GM19023 (cell line): ENCODE measurements at regions not wholly inside any gene's neighbourhood (a gene's known extent, or its start where the extent isn't known, plus 50 kb on each side); places are given as distances from the start of the nearest gene placed in this dataset.

Source experiments
- ATAC-seq: cut with Tn5 transposase; IDR thresholded peaks from one replicate; pipeline ENCODE4 v1.9.1; 2021; ENCODE audit warnings: mild to moderate bottlenecking, moderate library complexity; ENCODE audit not compliant: unreplicated experiment

DNA sequence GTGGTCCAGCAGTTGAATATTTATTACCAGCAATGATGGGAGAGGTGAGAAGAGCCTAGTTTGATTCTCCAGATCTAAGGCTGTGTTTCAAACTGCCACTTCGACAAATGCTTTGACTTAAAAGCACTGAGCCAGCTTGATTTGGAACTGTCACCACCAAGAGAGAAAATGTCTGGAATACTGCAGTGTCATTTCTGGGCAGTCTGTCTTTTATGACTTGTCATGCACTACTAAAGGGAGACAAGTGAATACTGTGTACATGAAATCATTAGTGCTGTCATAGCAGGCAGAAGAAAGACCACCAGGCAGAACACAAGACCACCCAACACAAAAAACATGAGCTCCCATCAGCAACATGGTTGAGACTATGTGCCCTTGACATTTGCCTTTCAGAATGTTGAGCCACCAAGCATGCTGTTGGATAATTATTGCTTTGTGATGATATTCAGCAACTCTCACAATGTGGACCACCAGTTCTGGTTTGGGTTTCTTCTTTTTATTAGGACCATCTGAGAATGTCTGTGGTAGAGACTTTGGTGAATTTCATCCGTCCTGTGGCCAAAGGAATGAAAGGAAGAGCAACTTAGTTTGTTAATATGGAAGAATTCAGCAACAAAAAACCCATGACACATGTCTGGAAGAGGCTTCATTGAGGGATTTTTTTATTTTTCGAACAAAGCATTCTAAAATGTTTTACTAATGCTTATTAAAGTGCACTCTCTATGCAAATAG lies 125.8 kb downstream of the NTMT2 start:
- no peak for ATAC-seq

DNA sequence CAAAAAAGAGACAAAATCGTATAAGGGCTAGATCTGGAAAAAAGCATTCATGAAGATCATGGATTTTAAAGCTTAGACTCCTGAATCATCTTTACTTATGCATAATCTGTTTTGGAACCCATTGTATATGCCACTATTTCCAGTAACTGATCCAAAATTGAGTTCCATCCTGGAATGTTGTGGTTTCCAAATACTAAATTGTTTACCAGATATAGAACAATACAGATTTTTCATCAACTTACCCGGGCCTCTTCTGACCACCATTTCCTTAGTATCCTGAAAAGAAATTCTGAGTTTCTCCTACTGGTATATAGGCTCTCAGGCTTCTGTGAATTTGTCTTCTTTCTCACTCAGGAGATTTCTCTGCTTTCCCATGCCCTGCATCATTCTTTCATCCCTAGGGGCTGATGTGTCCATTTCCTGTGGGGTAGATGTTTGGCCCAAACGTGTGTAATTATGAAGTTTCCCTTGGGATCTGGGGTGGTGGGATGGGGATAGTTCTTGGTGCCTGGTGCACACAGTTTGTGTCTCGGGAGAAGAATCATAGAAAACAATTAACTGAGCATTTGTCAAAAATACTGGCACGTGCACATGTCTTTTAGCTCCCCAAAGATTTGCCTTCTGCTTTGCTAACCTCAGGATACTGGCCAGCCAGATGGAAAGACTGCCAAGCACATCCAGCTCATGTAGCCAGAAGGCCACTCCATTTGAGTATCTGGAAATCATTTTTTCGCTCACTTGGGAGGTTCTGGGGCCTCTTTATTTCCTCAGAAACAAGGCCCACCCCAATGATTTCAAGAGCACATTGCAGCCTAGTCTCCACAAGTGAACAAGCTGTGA lies 127.8 kb downstream of the NTMT2 start:
- no peak for ATAC-seq

- ATAC-seq: no peak
Observed at GRCh38 chr1:170274131-170274501, 128.4 kb downstream of the NTMT2 start.

DNA sequence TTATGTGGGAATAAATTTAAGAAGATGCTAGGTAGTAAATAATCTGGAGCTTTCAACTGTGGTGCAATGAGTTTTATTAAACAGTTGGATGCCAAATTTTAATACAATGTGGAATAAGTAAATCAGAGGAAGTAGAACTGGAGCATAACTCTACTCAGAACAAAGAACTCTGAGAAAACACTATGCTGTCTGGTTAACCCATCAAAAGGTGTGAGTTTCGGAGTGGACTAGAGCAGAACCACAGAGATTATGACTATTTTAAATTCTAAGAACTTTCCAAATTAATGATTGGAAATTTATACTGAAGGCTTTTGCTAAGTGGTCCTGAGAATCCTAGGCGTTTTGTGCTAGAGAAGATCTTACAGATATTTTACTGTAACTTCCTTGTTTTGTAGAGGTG lies 132.2 kb downstream of the NTMT2 start:
- ATAC-seq: no peak

- no peak for ATAC-seq
Observed at GRCh38 chr1:170284016-170284415, 138.3 kb downstream of the NTMT2 start.

GRCh38 chr1:170284512-170284911 lies 138.8 kb downstream of the NTMT2 start:
- ATAC-seq: no peak

DNA sequence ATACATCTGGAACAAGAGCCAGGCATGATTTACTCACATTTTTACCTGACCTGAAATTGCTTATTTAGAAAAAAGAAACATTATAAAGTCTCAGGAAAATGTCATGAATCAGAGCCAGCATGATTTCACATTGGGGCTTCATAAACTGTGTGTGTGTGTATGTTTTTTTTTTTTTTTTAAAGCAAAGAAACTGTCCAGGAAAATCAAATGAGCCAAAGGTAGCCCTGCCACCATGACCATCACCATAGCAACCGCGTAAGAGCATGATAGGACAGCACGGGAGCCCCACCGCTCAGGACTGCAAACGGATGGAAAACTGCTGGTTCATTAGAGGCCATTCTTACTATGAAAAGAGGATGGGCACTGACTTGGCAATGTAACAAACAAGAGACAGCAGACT lies 139.2 kb downstream of the NTMT2 start:
- ATAC-seq: no peak

DNA sequence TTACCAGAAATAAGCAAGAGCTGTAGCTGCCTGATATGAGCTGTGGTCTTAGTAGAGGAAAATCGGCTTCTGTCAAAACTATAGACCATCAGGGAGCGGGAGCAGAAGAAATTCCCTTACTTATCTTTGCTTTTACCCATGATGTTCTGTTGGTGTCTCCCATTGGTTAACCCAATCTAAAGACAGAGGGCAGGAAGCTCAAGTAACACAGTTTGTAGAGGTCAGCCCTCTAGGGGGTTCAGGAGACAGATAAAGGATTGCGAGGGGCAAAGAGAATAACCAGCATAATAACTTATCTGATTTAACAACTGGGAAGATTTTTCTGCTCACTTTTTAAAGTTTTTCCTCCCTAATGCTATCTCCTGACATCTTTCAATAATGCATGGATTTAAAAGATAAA lies 142.4 kb downstream of the NTMT2 start:
- no peak for ATAC-seq

GRCh38 chr1:170290276-170290675 lies 144.5 kb downstream of the NTMT2 start:
- no peak for ATAC-seq

- no peak for ATAC-seq
Observed at GRCh38 chr1:170290991-170291390, 145.2 kb downstream of the NTMT2 start.

GRCh38 chr1:170291516-170291915 lies 145.8 kb downstream of the NTMT2 start:
- ATAC-seq: no peak

DNA sequence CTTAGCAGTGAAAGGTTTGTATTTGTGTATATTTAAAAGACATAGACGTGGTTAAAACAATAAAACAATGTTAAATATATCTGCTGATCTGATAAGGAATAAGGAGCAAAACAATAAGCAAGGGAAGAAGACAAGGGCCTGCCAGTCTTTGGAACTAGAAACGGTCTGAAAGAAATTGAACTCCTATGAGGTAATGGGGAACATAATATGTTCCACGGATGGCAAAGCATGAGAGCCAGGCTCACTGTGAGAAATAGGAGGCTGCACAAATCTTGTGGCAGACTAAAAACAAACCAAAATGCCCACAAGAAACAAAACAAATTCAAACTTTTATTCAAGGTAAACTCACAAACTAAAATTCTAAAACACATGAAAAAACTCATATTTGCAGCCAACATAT lies 150.5 kb downstream of the NTMT2 start:
- no peak for ATAC-seq

DNA sequence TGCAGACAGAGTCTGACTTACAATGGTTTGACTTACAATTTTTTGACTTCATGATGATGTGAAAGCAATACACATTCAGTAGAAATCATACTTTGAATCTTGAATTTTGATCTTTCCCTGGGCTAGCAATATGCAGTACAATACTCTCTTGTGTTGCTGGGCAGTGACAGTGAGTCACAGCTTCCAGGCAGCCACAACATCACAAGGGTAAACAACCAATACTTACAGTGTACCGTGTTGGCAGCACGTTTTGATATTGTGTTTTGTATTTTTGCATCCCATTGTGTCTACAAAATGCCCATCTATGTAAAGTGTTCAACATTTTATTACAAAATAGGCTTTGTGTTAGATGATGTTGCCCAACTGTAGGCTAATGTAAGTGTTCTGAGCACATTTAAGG lies 150.9 kb downstream of the NTMT2 start:
- no peak for ATAC-seq

GRCh38 chr1:170301596-170301995 lies 155.8 kb downstream of the NTMT2 start:
- no peak for ATAC-seq

GRCh38 chr1:170303034-170303433 lies 157.3 kb downstream of the NTMT2 start:
- ATAC-seq: no peak

- no peak for ATAC-seq
Observed at GRCh38 chr1:170305777-170306512, 160.2 kb downstream of the NTMT2 start.

DNA sequence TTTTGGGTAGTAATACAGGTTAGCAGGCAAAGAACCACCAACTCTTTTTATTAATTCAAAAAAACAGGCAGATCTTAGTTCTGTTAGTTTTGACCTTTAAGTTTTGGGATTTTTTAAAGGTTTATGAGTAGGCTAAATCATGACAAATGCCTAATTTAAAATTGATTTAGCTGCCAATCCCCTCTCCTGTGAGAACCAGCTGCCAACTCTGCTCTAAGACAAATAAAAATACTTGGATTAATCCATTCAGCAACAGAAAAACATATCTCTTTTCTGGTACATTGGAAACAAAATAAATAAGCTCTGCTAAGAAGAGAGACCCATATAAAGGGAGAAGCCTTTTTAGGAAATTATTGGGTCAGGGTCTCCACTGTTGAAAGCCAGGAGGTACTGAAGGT lies 160.8 kb downstream of the NTMT2 start:
- ATAC-seq: no peak

- ATAC-seq: no peak
Observed at GRCh38 chr1:170306948-170307347, 161.2 kb downstream of the NTMT2 start.

GRCh38 chr1:170307426-170307825 lies 161.7 kb downstream of the NTMT2 start:
- no peak for ATAC-seq

GRCh38 chr1:170309389-170310013 lies 163.7 kb downstream of the NTMT2 start:
- ATAC-seq: no peak

DNA sequence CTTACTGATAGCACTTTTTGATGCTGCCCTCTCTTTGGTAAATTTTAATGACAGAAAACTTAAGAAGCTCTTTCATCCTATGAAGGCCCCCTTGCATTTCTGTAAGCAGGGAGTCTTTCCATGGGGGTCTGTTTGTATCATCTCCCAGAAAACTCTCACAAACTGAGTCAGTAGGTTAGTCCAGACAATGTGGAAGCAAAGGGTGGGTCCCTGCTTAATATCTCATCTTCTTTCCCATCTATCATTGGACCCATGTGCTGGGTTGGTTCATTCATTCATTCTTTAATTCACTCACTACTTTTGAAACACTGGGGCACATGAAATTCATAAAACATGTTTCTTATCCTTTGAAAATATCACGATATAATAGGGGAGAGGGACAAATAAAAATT lies 164.3 kb downstream of the NTMT2 start:
- no peak for ATAC-seq
